ENCODE measurements at regions not wholly inside any gene's neighbourhood (a gene's known extent, or its start where the extent isn't known, plus 50 kb on each side); places are given as distances from the start of the nearest gene placed in this dataset.

GRCh38 chr5:74069741-74070140 lies 443.7 kb downstream of the ARHGEF28 start:
- Mint-ChIP-seq H3K27ac (no peak overlapping the region), H3K36me3 (ENCODE audit: low read depth) (no peaks in the 10 kb centered on the region), H3K4me1 (ENCODE audit: low read depth) (no peaks in the 10 kb centered on the region), H3K4me3 (no peak overlapping the region), H3K27me3 (ENCODE audit: insufficient read depth) (peaks cover 2% of the 10 kb centered on the region), H3K9me3 (no peaks in the 10 kb centered on the region)
- DNase-seq (ENCODE audit: low spot score), result no peak
- intact Hi-C loops (cut with micrococcal nuclease), result no loop called here

GRCh38 chr5:74067748-74068541 lies 441.9 kb downstream of the ARHGEF28 start:
- Mint-ChIP-seq H3K27ac (no peak overlapping the region), H3K36me3 (ENCODE audit: low read depth) (no peaks in the 10 kb centered on the region), H3K4me1 (ENCODE audit: low read depth) (no peaks in the 10 kb centered on the region), H3K9me3 (no peaks in the 10 kb centered on the region), H3K27me3 (ENCODE audit: insufficient read depth) (peaks cover 5% of the 10 kb centered on the region), H3K4me3 (no peak overlapping the region)
- DNase-seq (ENCODE audit: low spot score), result no peak
- intact Hi-C loops (cut with micrococcal nuclease), result no loop called here

- Mint-ChIP-seq H3K27me3 (ENCODE audit: insufficient read depth) (peaks cover 3% of the 10 kb centered on the region), H3K4me1 (ENCODE audit: low read depth) (no peaks in the 10 kb centered on the region), H3K36me3 (ENCODE audit: low read depth) (no peaks in the 10 kb centered on the region), H3K27ac (no peak overlapping the region), H3K9me3 (no peaks in the 10 kb centered on the region), H3K4me3 (no peak overlapping the region)
- intact Hi-C loops (cut with micrococcal nuclease), result no loop called here
- DNase-seq (ENCODE audit: low spot score), result no peak
These were observed 438.9 kb downstream of the ARHGEF28 start for GRCh38 chr5:74064911-74065310.

GRCh38 chr5:74064225-74064624 lies 438.2 kb downstream of the ARHGEF28 start:
- no peak overlapping the region for H3K4me3 Mint-ChIP-seq
- no peak for DNase-seq (ENCODE audit: low spot score)
- intact Hi-C loops (cut with micrococcal nuclease), result no loop called here
- H3K9me3 Mint-ChIP-seq, result no peaks in the 10 kb centered on the region
- H3K36me3 Mint-ChIP-seq (ENCODE audit: low read depth), result no peaks in the 10 kb centered on the region
- H3K4me1 Mint-ChIP-seq (ENCODE audit: low read depth), result no peaks in the 10 kb centered on the region
- H3K27me3 Mint-ChIP-seq (ENCODE audit: insufficient read depth), result peaks cover 3% of the 10 kb centered on the region
- H3K27ac Mint-ChIP-seq, result no peak overlapping the region

- no peaks in the 10 kb centered on the region for H3K9me3 Mint-ChIP-seq
- peaks cover 3% of the 10 kb centered on the region for H3K27me3 Mint-ChIP-seq (ENCODE audit: insufficient read depth)
- intact Hi-C loops (cut with micrococcal nuclease), result no loop called here
- H3K4me3 Mint-ChIP-seq, result no peak overlapping the region
- no peaks in the 10 kb centered on the region for H3K36me3 Mint-ChIP-seq (ENCODE audit: low read depth)
- no peak for DNase-seq (ENCODE audit: low spot score)
- no peaks in the 10 kb centered on the region for H3K4me1 Mint-ChIP-seq (ENCODE audit: low read depth)
- H3K27ac Mint-ChIP-seq, result no peak overlapping the region
These were observed 437.8 kb downstream of the ARHGEF28 start for GRCh38 chr5:74063821-74064220.

GRCh38 chr5:74063346-74063745 lies 437.4 kb downstream of the ARHGEF28 start:
- intact Hi-C loops (cut with micrococcal nuclease), result no loop called here
- Mint-ChIP-seq H3K4me3 (no peak overlapping the region), H3K9me3 (no peaks in the 10 kb centered on the region), H3K27ac (no peak overlapping the region), H3K36me3 (ENCODE audit: low read depth) (no peaks in the 10 kb centered on the region), H3K4me1 (ENCODE audit: low read depth) (no peaks in the 10 kb centered on the region), H3K27me3 (ENCODE audit: insufficient read depth) (peaks cover 3% of the 10 kb centered on the region)
- DNase-seq (ENCODE audit: low spot score), result no peak

- intact Hi-C loops (cut with micrococcal nuclease), result no loop called here
- Mint-ChIP-seq H3K4me1 (ENCODE audit: low read depth) (no peaks in the 10 kb centered on the region), H3K27me3 (ENCODE audit: insufficient read depth) (peaks cover 6% of the 10 kb centered on the region), H3K27ac (no peak overlapping the region), H3K4me3 (no peak overlapping the region), H3K36me3 (ENCODE audit: low read depth) (no peaks in the 10 kb centered on the region), H3K9me3 (no peaks in the 10 kb centered on the region)
- no peak for DNase-seq (ENCODE audit: low spot score)
These were observed 435.3 kb downstream of the ARHGEF28 start for GRCh38 chr5:74061292-74061691.

GRCh38 chr5:74059706-74060105 lies 433.7 kb downstream of the ARHGEF28 start:
- Mint-ChIP-seq H3K27ac (no peak overlapping the region), H3K4me1 (ENCODE audit: low read depth) (no peaks in the 10 kb centered on the region), H3K36me3 (ENCODE audit: low read depth) (no peaks in the 10 kb centered on the region), H3K4me3 (no peak overlapping the region), H3K27me3 (ENCODE audit: insufficient read depth) (peaks cover 6% of the 10 kb centered on the region), H3K9me3 (no peaks in the 10 kb centered on the region)
- no peak for DNase-seq (ENCODE audit: low spot score)
- intact Hi-C loops (cut with micrococcal nuclease), result loop anchor here (10.0 kb wide), 1 partner anchor 585 kb away; the partner anchor contains the start of gene ENC1

GRCh38 chr5:74056789-74057164 lies 430.8 kb downstream of the ARHGEF28 start:
- no peak for DNase-seq (ENCODE audit: low spot score)
- Mint-ChIP-seq H3K4me1 (ENCODE audit: low read depth) (no peaks in the 10 kb centered on the region), H3K27ac (no peak overlapping the region), H3K36me3 (ENCODE audit: low read depth) (no peaks in the 10 kb centered on the region), H3K9me3 (no peaks in the 10 kb centered on the region), H3K27me3 (ENCODE audit: insufficient read depth) (peaks cover 10% of the 10 kb centered on the region), H3K4me3 (no peak overlapping the region)
- intact Hi-C loops (cut with micrococcal nuclease), result loop anchor here (10.0 kb wide), 1 partner anchor 588 kb away; the partner anchor contains the start of gene ENC1

- intact Hi-C loops (cut with micrococcal nuclease), result loop anchor here (10.0 kb wide), 1 partner anchor 589 kb away; the partner anchor contains the start of gene ENC1
- no peak overlapping the region for H3K27ac Mint-ChIP-seq
- H3K36me3 Mint-ChIP-seq (ENCODE audit: low read depth), result no peaks in the 10 kb centered on the region
These were observed 430.3 kb downstream of the ARHGEF28 start for GRCh38 chr5:74056107-74056788.

GRCh38 chr5:74055486-74056106 lies 429.6 kb downstream of the ARHGEF28 start:
- H3K27ac Mint-ChIP-seq, result no peak overlapping the region
- H3K36me3 Mint-ChIP-seq (ENCODE audit: low read depth), result no peaks in the 10 kb centered on the region
- peaks cover 10% of the 10 kb centered on the region for H3K27me3 Mint-ChIP-seq (ENCODE audit: insufficient read depth)
- intact Hi-C loops (cut with micrococcal nuclease), result loop anchor here (10.0 kb wide), 1 partner anchor 589 kb away; the partner anchor contains the start of gene ENC1
- no peak overlapping the region for H3K4me3 Mint-ChIP-seq
- DNase-seq (ENCODE audit: low spot score), result no peak
- no peaks in the 10 kb centered on the region for H3K4me1 Mint-ChIP-seq (ENCODE audit: low read depth)
- H3K9me3 Mint-ChIP-seq, result no peaks in the 10 kb centered on the region

More at GRCh38 chr5:74056107-74056788, 430.3 kb downstream of the ARHGEF28 start:
- no peaks in the 10 kb centered on the region for H3K9me3 Mint-ChIP-seq
- peaks cover 10% of the 10 kb centered on the region for H3K27me3 Mint-ChIP-seq (ENCODE audit: insufficient read depth)
- no peaks in the 10 kb centered on the region for H3K4me1 Mint-ChIP-seq (ENCODE audit: low read depth)
- H3K4me3 Mint-ChIP-seq, result no peak overlapping the region
- no peak for DNase-seq (ENCODE audit: low spot score)

- Mint-ChIP-seq H3K27me3 (ENCODE audit: insufficient read depth) (peaks cover 10% of the 10 kb centered on the region), H3K4me1 (ENCODE audit: low read depth) (no peaks in the 10 kb centered on the region), H3K4me3 (no peak overlapping the region), H3K9me3 (no peaks in the 10 kb centered on the region), H3K27ac (no peak overlapping the region), H3K36me3 (ENCODE audit: low read depth) (no peaks in the 10 kb centered on the region)
- DNase-seq (ENCODE audit: low spot score), result no peak
- intact Hi-C loops (cut with micrococcal nuclease), result loop anchor here (10.0 kb wide), 1 partner anchor 590 kb away; the partner anchor contains the start of gene ENC1
These were observed 428.8 kb downstream of the ARHGEF28 start for GRCh38 chr5:74054641-74055421.

Data from activated T-helper 1 cell treated with anti-CD3 and anti-CD28 coated beads, Interleukin-12 subunit alpha, Interleukin-12 subunit beta, Interleukin-2, Interleukin-4 antibody, amounts not matched to agents 30 ng/mL and 10 ng/mL and 1 ng/mL, durations not matched to agents 14 hours and 24 hours and 36 hours (primary cell).